ENCODE measurements at regions not wholly inside any gene's neighbourhood (a gene's known extent, or its start where the extent isn't known, plus 50 kb on each side); places are given as distances from the start of the nearest gene placed in this dataset.

- no peak for ATAC-seq
- TF ChIP-seq SNAI2 (CRISPR knock-in tag; IDR thresholded peaks at IDR 0.05) (no peak), ZFP3 (CRISPR knock-in tag; IDR thresholded peaks at IDR 0.05) (no peak), ESRRG (CRISPR knock-in tag; IDR thresholded peaks at IDR 0.05) (no peak), ZNF8 (CRISPR knock-in tag; IDR thresholded peaks at IDR 0.05) (no peak), ISL1 (CRISPR knock-in tag; IDR thresholded peaks at IDR 0.05) (no peak), ARNTL (CRISPR knock-in tag; IDR thresholded peaks at IDR 0.05; ENCODE audit: borderline replicate concordance, low read depth) (no peak), OSR1 (CRISPR knock-in tag; IDR thresholded peaks at IDR 0.05) (no peak), TSHZ2 (CRISPR knock-in tag; IDR thresholded peaks at IDR 0.05) (no peak), TOX (CRISPR knock-in tag; IDR thresholded peaks at IDR 0.05; ENCODE audit: borderline replicate concordance) (no peak), POU6F1 (CRISPR knock-in tag; IDR thresholded peaks at IDR 0.05; ENCODE audit: borderline replicate concordance, low read depth) (no peak), GLIS3 (CRISPR knock-in tag; IDR thresholded peaks at IDR 0.05) (no peak), BACH2 (CRISPR knock-in tag; IDR thresholded peaks at IDR 0.05; ENCODE audit: borderline replicate concordance) (no peak), ZC3H10 (CRISPR knock-in tag; IDR thresholded peaks at IDR 0.05) (no peak), CSRNP3 (CRISPR knock-in tag; IDR thresholded peaks at IDR 0.05) (no peak), PATZ1 (CRISPR knock-in tag; IDR thresholded peaks at IDR 0.05; ENCODE audit: borderline replicate concordance) (no peak), TCF4 (CRISPR knock-in tag; IDR thresholded peaks at IDR 0.05; ENCODE audit: borderline replicate concordance) (no peak), RARB (CRISPR knock-in tag; IDR thresholded peaks at IDR 0.05) (no peak)
These were observed 183.0 kb upstream of the SLC24A5 start for GRCh38 chr15:47937834-47938233.

GRCh38 chr15:47944637-47945288 is 176.0 kb upstream of the SLC24A5 start:
- ATAC-seq = no peak
- TF ChIP-seq TCF4 (CRISPR knock-in tag; IDR thresholded peaks at IDR 0.05; ENCODE audit: borderline replicate concordance) = no peak
- no peak for TF ChIP-seq RARB (CRISPR knock-in tag; IDR thresholded peaks at IDR 0.05)
- no peak for TF ChIP-seq CSDC2 (CRISPR knock-in tag; IDR thresholded peaks at IDR 0.05)
- TF ChIP-seq GLIS3 (CRISPR knock-in tag; IDR thresholded peaks at IDR 0.05) = no peak
- no peak for TF ChIP-seq ZNF70 (CRISPR knock-in tag; IDR thresholded peaks at IDR 0.05)
- no peak for TF ChIP-seq ARNTL (CRISPR knock-in tag; IDR thresholded peaks at IDR 0.05; ENCODE audit: borderline replicate concordance, low read depth)
- no peak for TF ChIP-seq PATZ1 (CRISPR knock-in tag; IDR thresholded peaks at IDR 0.05; ENCODE audit: borderline replicate concordance)
- no peak for TF ChIP-seq ZNF8 (CRISPR knock-in tag; IDR thresholded peaks at IDR 0.05)
- TF ChIP-seq OSR1 (CRISPR knock-in tag; IDR thresholded peaks at IDR 0.05) = no peak
- no peak for TF ChIP-seq PPARA (CRISPR knock-in tag; IDR thresholded peaks at IDR 0.05; ENCODE audit: borderline replicate concordance)
- no peak for TF ChIP-seq POU6F1 (CRISPR knock-in tag; IDR thresholded peaks at IDR 0.05; ENCODE audit: borderline replicate concordance, low read depth)
- no peak for TF ChIP-seq ZC3H10 (CRISPR knock-in tag; IDR thresholded peaks at IDR 0.05)
- TF ChIP-seq SNAI2 (CRISPR knock-in tag; IDR thresholded peaks at IDR 0.05) = no peak
- TF ChIP-seq ZFP30 (CRISPR knock-in tag; IDR thresholded peaks at IDR 0.05) = no peak
- no peak for TF ChIP-seq ESRRG (CRISPR knock-in tag; IDR thresholded peaks at IDR 0.05)
- TF ChIP-seq CREB5 (CRISPR knock-in tag; IDR thresholded peaks at IDR 0.05; ENCODE audit: low read depth) = no peak
- TF ChIP-seq ZNF565 (CRISPR knock-in tag; conservative IDR thresholded peaks at IDR 0.05; ENCODE audit: low read depth) = no peak
- TF ChIP-seq CSRNP3 (CRISPR knock-in tag; IDR thresholded peaks at IDR 0.05) = no peak

Data from SK-N-SH treated with all-trans-retinoic acid at 6 μM for 48 hours (cell line).